GM18517 (cell line): ENCODE measurements at regions not wholly inside any gene's neighbourhood (a gene's known extent, or its start where the extent isn't known, plus 50 kb on each side); places are given as distances from the start of the nearest gene placed in this dataset.

Source experiments
- ATAC-seq: cut with Tn5 transposase; IDR thresholded peaks from one replicate; pipeline ENCODE4 v1.9.1; 2021; ENCODE audit warnings: mild to moderate bottlenecking, moderate library complexity; ENCODE audit not compliant: unreplicated experiment

DNA sequence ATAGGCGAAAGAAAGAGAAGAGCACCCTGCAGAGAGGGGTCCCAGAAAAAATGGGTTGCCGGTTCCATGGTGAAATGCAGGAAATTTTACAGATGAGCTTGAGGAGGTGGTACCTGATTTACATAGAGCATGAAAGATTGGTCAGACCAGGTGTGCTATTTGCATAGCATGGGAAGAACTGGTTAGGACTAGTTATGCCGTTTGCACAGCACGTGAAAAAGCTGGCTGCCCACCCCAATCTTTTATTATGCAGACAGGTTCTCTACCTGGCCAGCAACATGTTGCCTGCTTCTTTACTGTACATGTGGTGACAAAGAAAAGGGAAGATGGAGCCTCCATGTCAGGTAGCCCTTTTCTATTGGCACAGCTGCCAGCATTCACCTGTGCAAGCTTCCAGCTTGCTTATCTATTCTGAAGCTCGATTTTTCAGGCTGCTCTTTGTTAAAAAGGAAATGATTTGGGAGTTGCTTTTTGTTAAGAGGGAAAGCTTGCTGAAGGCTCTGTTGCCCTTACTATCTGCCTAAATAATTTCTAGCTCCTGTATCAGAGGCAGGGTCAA lies 62.9 kb upstream of the ELK3 start:
- no peak for ATAC-seq

GRCh38 chr12:96132819-96133218 lies 61.4 kb upstream of the ELK3 start:
- ATAC-seq = no peak

DNA sequence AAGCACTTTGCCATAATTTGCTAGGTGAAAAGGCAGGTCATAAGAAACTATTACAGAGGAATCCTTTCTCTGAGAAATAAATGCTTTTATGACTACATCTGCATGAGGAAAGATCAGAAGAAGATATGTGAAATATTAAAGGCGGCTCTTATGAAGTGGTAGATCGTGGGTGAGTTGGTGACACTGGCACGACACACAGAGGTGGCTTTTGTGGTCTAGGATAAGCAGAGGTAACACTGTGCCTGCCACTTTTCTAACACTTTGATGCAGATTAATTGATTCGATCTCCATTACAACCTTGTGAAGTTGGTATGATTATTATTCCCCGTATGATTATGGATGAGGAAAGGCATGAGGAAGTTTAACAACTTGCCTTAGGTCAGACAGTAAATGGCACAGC lies 60.0 kb upstream of the ELK3 start:
- no peak for ATAC-seq

DNA sequence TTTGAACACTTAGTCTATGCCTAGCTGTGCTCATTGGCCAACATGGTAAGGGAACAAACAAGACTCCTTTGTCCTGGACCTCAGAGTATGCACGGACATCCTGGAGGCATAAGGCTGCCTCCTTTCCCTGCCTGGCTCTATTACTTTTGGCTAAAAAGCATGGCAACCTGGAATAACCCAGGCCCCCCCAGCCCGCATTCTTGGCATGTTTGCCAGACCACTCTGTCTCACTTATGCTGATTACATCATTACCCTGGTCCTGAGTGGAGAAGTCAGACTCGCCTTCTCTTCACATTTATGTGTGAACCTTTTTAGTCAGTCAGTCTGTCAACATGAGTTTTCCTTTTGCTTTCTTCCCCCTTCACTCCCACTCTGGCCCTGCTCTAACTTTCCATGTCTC lies 58.0 kb upstream of the ELK3 start:
- no peak for ATAC-seq

GRCh38 chr12:96136725-96137378 lies 57.3 kb upstream of the ELK3 start:
- ATAC-seq = no peak

- no peak for ATAC-seq
Measured at GRCh38 chr12:96140174-96140573, 54.0 kb upstream of the ELK3 start.

DNA sequence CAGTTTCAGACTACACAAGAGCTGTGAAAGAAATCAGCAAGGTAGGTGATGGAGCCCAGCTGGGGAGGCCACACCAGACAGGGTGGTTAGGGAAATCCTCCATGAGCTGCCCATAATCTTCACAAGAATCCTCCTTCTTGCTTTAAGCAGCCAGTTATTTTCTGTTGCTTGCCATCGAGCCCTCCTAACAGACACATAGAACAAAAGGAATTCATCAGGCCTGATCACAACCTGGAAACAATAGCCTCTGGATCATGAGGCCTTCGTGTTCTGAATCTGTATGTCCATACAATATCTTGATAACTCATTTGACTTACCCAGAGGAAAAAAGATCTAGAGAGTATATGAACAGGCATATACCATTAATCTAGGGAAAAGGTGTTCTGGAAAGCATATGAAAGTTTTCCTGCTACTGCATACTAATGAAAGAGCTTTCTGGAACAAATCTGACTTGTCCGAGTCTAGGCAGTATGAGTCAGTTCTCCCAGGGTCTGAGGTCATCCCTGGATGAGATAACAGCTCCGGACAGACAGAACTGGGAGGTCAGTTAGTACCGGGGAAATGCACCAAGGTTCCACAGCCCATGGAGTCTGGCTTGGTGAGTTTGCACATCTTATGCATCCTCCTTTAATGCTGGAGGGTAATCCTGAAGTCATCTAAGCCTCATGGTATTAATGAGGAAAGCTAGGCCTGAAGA lies 52.8 kb upstream of the ELK3 start:
- ATAC-seq = no peak

DNA sequence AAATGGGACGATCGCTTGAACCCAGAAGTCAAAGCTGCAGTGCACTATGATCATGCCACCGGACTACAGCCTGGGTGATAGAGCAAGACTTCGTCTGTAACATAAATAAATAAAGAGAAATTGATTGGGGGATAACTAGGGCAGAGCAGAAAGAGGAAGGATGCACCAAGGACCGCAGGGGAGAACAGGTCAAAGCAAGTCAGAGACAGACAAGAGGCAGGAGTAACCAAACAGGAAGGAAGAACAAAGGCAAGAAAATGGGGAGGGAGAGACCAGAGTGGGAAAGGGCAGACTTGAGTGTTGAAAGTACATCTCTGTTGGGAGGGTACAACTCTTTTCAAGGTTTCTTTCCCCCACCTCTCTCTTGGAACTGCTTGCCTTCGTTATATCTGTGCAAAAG lies 50.8 kb upstream of the ELK3 start:
- no peak for ATAC-seq

- no peak for ATAC-seq
Measured at GRCh38 chr12:96143827-96144565, 50.2 kb upstream of the ELK3 start.
